Choroid plexus epithelial cell (primary cell): ENCODE measurements at regions not wholly inside any gene's neighbourhood (a gene's known extent, or its start where the extent isn't known, plus 50 kb on each side); places are given as distances from the start of the nearest gene placed in this dataset.

ENCODE experiments used
- DNase-seq: peaks from one replicate; pipeline ENCODE4 v3.0.0-alpha.2; 2010; ENCODE audit warnings: low read depth
- H3K4me3 ChIP-seq: 2 replicates; pipeline ENCODE4 v1.5.1; 2011; ENCODE audit warnings: low read depth, mild to moderate bottlenecking, control low read depth, low read length, moderate library complexity
- CTCF ChIP-seq: conservative IDR thresholded peaks from 2 replicates; pipeline ENCODE4 v1.5.1; 2011; ENCODE audit warnings: low read depth, mild to moderate bottlenecking, control low read depth, inconsistent platforms, low read length, moderate library complexity

GRCh38 chr2:14194233-14194632 lies 438.3 kb upstream of the LRATD1 start:
- no peak for DNase-seq
- TF ChIP-seq CTCF: no peak
- H3K4me3 ChIP-seq: no peak overlapping the region

- no peak overlapping the region for H3K4me3 ChIP-seq
- TF ChIP-seq CTCF: no peak
- DNase-seq: no peak
Measured at GRCh38 chr2:14197293-14197692, 435.2 kb upstream of the LRATD1 start.

GRCh38 chr2:14199040-14199439 lies 433.5 kb upstream of the LRATD1 start:
- H3K4me3 ChIP-seq: no peak overlapping the region
- no peak for TF ChIP-seq CTCF
- peak; percentile 16 for DNase-seq

- H3K4me3 ChIP-seq: no peak overlapping the region
- DNase-seq: no peak
- TF ChIP-seq CTCF: no peak
Measured at GRCh38 chr2:14219306-14219705, 413.2 kb upstream of the LRATD1 start.

- peak; percentile 2 for DNase-seq
- no peak for TF ChIP-seq CTCF
- H3K4me3 ChIP-seq: no peak overlapping the region
Measured at GRCh38 chr2:14220101-14220500, 412.4 kb upstream of the LRATD1 start.

- no peak for TF ChIP-seq CTCF
- H3K4me3 ChIP-seq: no peak overlapping the region
- DNase-seq: no peak
Measured at GRCh38 chr2:14221466-14221865, 411.1 kb upstream of the LRATD1 start.

GRCh38 chr2:14223576-14223975 lies 408.9 kb upstream of the LRATD1 start:
- no peak for DNase-seq
- no peak overlapping the region for H3K4me3 ChIP-seq
- no peak for TF ChIP-seq CTCF
